ENCODE measurements at regions not wholly inside any gene's neighbourhood (a gene's known extent, or its start where the extent isn't known, plus 50 kb on each side); places are given as distances from the start of the nearest gene placed in this dataset.

GRCh38 chr9:88303721-88304451 lies 84.4 kb upstream of the SPIN1 start:
- no peak for DNase-seq (ENCODE audit: extremely low read depth, low read depth)
- TF ChIP-seq, protein P1, sequence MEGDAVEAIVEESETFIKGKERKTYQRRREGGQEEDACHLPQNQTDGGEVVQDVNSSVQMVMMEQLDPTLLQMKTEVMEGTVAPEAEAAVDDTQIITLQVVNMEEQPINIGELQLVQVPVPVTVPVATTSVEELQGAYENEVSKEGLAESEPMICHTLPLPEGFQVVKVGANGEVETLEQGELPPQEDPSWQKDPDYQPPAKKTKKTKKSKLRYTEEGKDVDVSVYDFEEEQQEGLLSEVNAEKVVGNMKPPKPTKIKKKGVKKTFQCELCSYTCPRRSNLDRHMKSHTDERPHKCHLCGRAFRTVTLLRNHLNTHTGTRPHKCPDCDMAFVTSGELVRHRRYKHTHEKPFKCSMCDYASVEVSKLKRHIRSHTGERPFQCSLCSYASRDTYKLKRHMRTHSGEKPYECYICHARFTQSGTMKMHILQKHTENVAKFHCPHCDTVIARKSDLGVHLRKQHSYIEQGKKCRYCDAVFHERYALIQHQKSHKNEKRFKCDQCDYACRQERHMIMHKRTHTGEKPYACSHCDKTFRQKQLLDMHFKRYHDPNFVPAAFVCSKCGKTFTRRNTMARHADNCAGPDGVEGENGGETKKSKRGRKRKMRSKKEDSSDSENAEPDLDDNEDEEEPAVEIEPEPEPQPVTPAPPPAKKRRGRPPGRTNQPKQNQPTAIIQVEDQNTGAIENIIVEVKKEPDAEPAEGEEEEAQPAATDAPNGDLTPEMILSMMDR (IDR thresholded peaks at IDR 0.05; ENCODE audit: low read depth, low read length), result no peak

DNA sequence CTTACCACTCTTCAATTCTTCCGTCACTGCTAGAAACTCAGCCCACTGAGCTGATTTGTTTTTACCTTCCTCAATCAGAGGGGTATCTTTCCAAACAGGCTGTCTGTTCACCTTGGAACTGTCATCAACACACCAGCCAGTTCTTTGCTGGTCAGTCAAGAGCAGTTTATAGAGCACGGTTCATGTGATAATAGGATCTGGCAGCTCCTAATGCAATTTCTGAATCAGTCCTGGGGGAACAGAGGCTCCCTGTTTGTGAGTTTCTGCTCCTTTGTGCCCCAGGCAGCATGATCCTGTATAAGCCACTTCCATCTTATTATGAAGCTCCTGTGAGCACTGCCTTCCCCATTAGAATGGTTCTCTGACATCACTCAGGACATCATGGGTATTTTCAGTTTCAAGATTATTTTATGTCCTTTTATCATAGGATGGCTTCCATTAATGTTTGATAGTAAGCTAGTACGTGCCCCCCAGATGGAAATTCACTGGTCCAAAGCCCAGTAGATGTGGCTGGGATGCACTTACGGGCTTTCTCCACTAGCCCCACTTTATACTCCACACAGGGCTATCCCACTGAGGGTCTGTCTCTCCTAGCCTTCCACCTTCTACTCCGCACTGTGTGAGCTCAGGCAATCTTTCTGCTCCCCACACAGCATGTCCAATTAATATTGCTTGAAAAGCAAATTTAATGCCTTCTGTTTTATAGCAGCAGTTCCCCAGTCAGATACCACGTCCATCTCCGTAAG lies 85.5 kb upstream of the SPIN1 start:
- no peak for DNase-seq (ENCODE audit: extremely low read depth, low read depth)
- TF ChIP-seq, protein P1 (IDR thresholded peaks at IDR 0.05; ENCODE audit: low read depth, low read length), result no peak

GRCh38 chr9:88300556-88300955 lies 87.7 kb upstream of the SPIN1 start:
- DNase-seq (ENCODE audit: extremely low read depth, low read depth), result no peak
- TF ChIP-seq, protein P1 (IDR thresholded peaks at IDR 0.05; ENCODE audit: low read depth, low read length), result no peak

DNA sequence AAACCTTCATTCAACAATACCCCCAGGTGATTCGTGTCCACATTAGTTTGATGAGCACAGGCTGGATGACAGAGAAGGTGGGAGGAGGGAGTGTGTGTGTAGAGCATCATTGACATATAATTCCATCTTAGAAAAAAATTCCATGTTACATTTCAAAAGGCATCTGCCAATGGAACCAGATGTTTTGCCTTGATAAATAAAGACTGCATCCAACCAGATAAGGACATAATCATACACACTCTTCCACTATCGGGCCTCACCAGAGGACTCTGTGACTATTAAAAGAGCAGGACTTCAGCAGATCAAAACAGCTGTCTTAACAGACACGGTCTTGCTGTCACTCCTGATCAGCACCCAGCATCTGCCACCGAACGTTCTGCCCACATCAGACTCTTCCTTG lies 96.4 kb upstream of the SPIN1 start:
- DNase-seq (ENCODE audit: extremely low read depth, low read depth), result no peak
- TF ChIP-seq, protein P1 (IDR thresholded peaks at IDR 0.05; ENCODE audit: low read depth, low read length), result no peak

DNA sequence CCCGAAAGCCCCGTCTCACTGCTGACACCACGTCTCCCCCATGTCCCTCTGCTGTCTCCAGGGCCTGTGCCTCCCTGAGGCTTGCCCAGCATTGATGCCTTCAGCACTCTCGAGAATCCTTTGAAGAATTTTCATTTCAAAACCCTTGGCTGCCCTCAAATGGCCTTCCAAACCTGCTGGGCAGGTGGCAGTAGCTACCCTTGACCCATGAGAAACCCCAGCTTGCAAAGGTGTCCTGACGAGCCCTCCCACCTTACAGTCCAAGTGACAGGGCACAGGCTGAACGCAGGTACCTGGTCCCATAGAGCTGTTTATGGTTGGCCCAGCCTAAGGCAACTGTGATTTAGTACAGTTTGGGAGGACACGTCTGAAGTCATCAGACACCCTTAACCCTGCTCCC lies 97.2 kb upstream of the SPIN1 start:
- TF ChIP-seq, protein P1 (IDR thresholded peaks at IDR 0.05; ENCODE audit: low read depth, low read length), result no peak
- no peak for DNase-seq (ENCODE audit: extremely low read depth, low read depth)

- no peak for DNase-seq (ENCODE audit: extremely low read depth, low read depth)
- TF ChIP-seq, protein P1 (IDR thresholded peaks at IDR 0.05; ENCODE audit: low read depth, low read length), result no peak
Observed at GRCh38 chr9:88289532-88289931, 98.7 kb upstream of the SPIN1 start.

DNA sequence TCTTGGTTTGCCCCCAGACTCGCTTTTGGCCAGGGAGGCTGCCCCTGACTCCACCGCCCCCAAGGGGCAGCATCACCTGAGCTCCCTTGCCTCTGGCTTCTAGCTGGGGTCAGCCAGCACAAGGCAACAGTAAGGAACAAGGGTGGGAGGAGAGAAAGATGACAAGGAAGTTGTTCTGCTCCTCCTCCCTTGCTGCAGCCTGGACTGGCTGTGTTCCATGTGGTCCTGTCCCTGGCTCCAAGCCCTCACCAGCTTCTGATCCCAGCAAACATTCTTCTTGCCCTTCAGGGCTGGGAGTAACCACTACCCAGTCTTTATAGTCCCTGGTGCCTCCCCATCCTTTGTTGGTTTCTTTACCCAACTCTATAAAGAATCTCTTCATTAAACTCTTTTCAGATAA lies 100.3 kb upstream of the SPIN1 start:
- TF ChIP-seq, protein P1 (IDR thresholded peaks at IDR 0.05; ENCODE audit: low read depth, low read length), result no peak
- no peak for DNase-seq (ENCODE audit: extremely low read depth, low read depth)
